PC-3 (cell line): ENCODE measurements at regions not wholly inside any gene's neighbourhood (a gene's known extent, or its start where the extent isn't known, plus 50 kb on each side); places are given as distances from the start of the nearest gene placed in this dataset.

Experiments used
- ATAC-seq: fragments of 200-7000 bp; cut with Tn5 transposase; 2 replicates; pipeline ENCODE4 v1.9.1; 2020; ENCODE audit warnings: mild to moderate bottlenecking, moderate library complexity
- BruUV-seq: library from RNA; stranded (reverse); fragments of 400-500 nt; replicated peaks from 2 replicates; lab custom pipeline; 2021; lab: Mats Ljungman, UMichigan
- CTCF ChIA-PET: fragments of 300-600 bp; sonication (Branson Sonifier 250); formaldehyde crosslinking; loops from one replicate; lab custom pipeline; 2022; ENCODE audit warnings: antibody characterized with exemption; lab: Charles Lee
- POLR2A ChIA-PET: fragments of 300-600 bp; sonication (Branson Sonifier 250); formaldehyde crosslinking; loops from one replicate; lab custom pipeline; 2022; ENCODE audit warnings: antibody characterized with exemption; ENCODE audit not compliant: unreplicated experiment; lab: Charles Lee
- DNase-seq: peaks from one replicate; pipeline ENCODE4 v3.0.0-alpha.2; 2015
- H2AFZ ChIP-seq: fragments of 300-600 bp; sonication (generic); 2 replicates; pipeline ENCODE4 v1.6.0; 2016; ENCODE audit warnings: antibody characterized with exemption, low read length
- H3F3A ChIP-seq: fragments of 300-600 bp; sonication (generic); one replicate; pipeline ENCODE4 v1.6.0; 2017; ENCODE audit warnings: antibody characterized with exemption, low read length, control low read depth, mild to moderate bottlenecking; ENCODE audit not compliant: unreplicated experiment
- H3K27ac ChIP-seq: fragments of 300-600 bp; sonication (generic); 2 replicates; pipeline ENCODE4 v1.5.1; 2016; ENCODE audit warnings: mild to moderate bottlenecking, low read length
- H3K27me3 ChIP-seq: fragments of 300-600 bp; sonication (generic); 2 replicates; pipeline ENCODE4 v1.6.1; 2016; ENCODE audit warnings: low read length, mixed read lengths
- H3K36me3 ChIP-seq: fragments of 300-600 bp; sonication (generic); 2 replicates; pipeline ENCODE4 v1.6.1; 2016; ENCODE audit warnings: low read depth, mixed run types, low read length, mixed read lengths
- H3K4me1 ChIP-seq: fragments of 300-600 bp; sonication (generic); 2 replicates; pipeline ENCODE4 v1.5.1; 2016; ENCODE audit warnings: low read length; ENCODE audit not compliant: insufficient read depth
- H3K4me2 ChIP-seq: fragments of 300-600 bp; sonication (generic); 2 replicates; pipeline ENCODE4 v1.6.0; 2016; ENCODE audit warnings: low read length
- H3K4me3 ChIP-seq: fragments of 300-600 bp; sonication (generic); 2 replicates; pipeline ENCODE4 v1.5.1; 2016; ENCODE audit warnings: mild to moderate bottlenecking, low read length, mixed read lengths
- H3K79me2 ChIP-seq: fragments of 300-600 bp; sonication (generic); 2 replicates; pipeline ENCODE4 v1.6.1; 2017; ENCODE audit warnings: low read length, mixed read lengths
- H3K9ac ChIP-seq: fragments of 300-600 bp; sonication (generic); 2 replicates; pipeline ENCODE4 v1.6.0; 2016; ENCODE audit warnings: mild to moderate bottlenecking, low read length
- H3K9me2 ChIP-seq: fragments of 300-600 bp; sonication (generic); replicated peaks from 2 replicates; pipeline ENCODE4 v1.6.1; 2016; ENCODE audit warnings: mixed run types, low read length, mixed read lengths
- H3K9me3 ChIP-seq: fragments of 300-600 bp; sonication (generic); 2 replicates; pipeline ENCODE4 v1.6.1; 2016; ENCODE audit warnings: low read length, mixed read lengths
- H4K20me1 ChIP-seq: fragments of 300-600 bp; sonication (generic); 2 replicates; pipeline ENCODE4 v1.6.1; 2016; ENCODE audit warnings: low read length, mixed read lengths
- CTCF ChIP-seq: fragments of 300-600 bp; sonication (generic); conservative IDR thresholded peaks from 2 replicates; pipeline ENCODE4 v1.5.1; 2017; ENCODE audit warnings: antibody characterized with exemption, low read depth, mild to moderate bottlenecking, low read length
- EZH2 ChIP-seq: fragments of 300-600 bp; sonication (generic); IDR thresholded peaks from one replicate; pipeline ENCODE4 v1.6.1; 2017; ENCODE audit warnings: antibody characterized with exemption, mild to moderate bottlenecking, low read length; ENCODE audit not compliant: unreplicated experiment
- EZH2phosphoT487 ChIP-seq: fragments of 300-600 bp; sonication (generic); IDR thresholded peaks from 2 replicates; pipeline ENCODE4 v1.6.1; 2018; ENCODE audit warnings: mild to moderate bottlenecking, antibody characterized with exemption, low read length, borderline replicate concordance
- intact Hi-C: fragments of 100-400 bp; cut with micrococcal nuclease; formaldehyde crosslinking; loops from 2 replicates; pipeline ENCODE4 v1.9.0; 2023

- H2AFZ ChIP-seq = no peak overlapping the region
- no peaks in the 10 kb centered on the region for H3K9me3 ChIP-seq
- POLR2A ChIA-PET = no interaction called here
- no peaks in the 10 kb centered on the region for H3F3A ChIP-seq
- no peak for ATAC-seq
- no peak for TF ChIP-seq EZH2phosphoT487
- no peak for TF ChIP-seq EZH2
- TF ChIP-seq CTCF = no peak
- H3K79me2 ChIP-seq = no peaks in the 10 kb centered on the region
- no peak overlapping the region for H3K4me3 ChIP-seq
- H3K4me1 ChIP-seq = peaks cover 16% of the 10 kb centered on the region
- no peaks in the 10 kb centered on the region for H3K36me3 ChIP-seq
- CTCF ChIA-PET = no interaction called here
- DNase-seq = no peak
- no peak overlapping the region for H3K4me2 ChIP-seq
- intact Hi-C loops = no loop called here
- BruUV-seq = no TSS peak
- H3K9me2 ChIP-seq = no peaks in the 10 kb centered on the region
- no peaks in the 10 kb centered on the region for H3K27me3 ChIP-seq
- H4K20me1 ChIP-seq = no peaks in the 10 kb centered on the region
- no peak overlapping the region for H3K27ac ChIP-seq
- no peak overlapping the region for H3K9ac ChIP-seq
Measured at GRCh38 chr1:81712425-81712824, 88.3 kb upstream of the ADGRL2 start.

- Histone ChIP-seq H3K4me1 (peaks cover 19% of the 10 kb centered on the region), H3K79me2 (no peaks in the 10 kb centered on the region), H3K9me2 (no peaks in the 10 kb centered on the region), H3K4me2 (no peak overlapping the region), H3F3A (no peaks in the 10 kb centered on the region), H4K20me1 (no peaks in the 10 kb centered on the region), H3K27ac (no peak overlapping the region), H3K9ac (no peak overlapping the region), H2AFZ (no peak overlapping the region), H3K36me3 (no peaks in the 10 kb centered on the region), H3K9me3 (no peaks in the 10 kb centered on the region), H3K27me3 (no peaks in the 10 kb centered on the region), H3K4me3 (no peak overlapping the region)
- intact Hi-C loops = no loop called here
- ChIA-PET CTCF (no interaction called here), POLR2A (no interaction called here)
- TF ChIP-seq EZH2phosphoT487 = no peak
- TF ChIP-seq CTCF = no peak
- TF ChIP-seq EZH2 = no peak
- no peak for DNase-seq
- ATAC-seq = no peak
- no TSS peak for BruUV-seq
Measured at GRCh38 chr1:81710857-81711256, 89.9 kb upstream of the ADGRL2 start.

DNA sequence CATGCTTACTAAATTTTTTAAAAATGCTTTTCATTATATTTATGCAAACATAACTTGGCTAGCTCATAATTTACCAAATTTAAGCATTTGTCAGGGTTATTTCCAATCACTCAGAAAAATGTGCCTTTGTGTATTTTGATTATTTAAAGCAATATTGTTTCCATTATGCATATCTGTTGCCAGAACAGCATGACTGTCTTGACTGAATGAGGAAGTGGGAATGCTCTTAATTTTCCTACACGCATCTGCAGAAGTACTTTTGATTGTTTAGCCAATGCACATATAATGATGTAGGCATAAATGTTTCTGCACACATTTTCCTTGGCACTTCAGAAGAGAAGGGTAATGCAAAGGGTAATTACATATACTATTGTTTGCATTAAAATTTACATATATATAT lies 92.5 kb upstream of the ADGRL2 start:
- BruUV-seq = no TSS peak
- Histone ChIP-seq H3K36me3 (no peaks in the 10 kb centered on the region), H3K9ac (no peak overlapping the region), H3K27ac (no peak overlapping the region), H2AFZ (no peak overlapping the region), H3K9me3 (no peaks in the 10 kb centered on the region), H3K9me2 (no peaks in the 10 kb centered on the region), H4K20me1 (no peaks in the 10 kb centered on the region), H3F3A (peaks cover 9% of the 10 kb centered on the region), H3K4me1 (peaks cover 36% of the 10 kb centered on the region), H3K4me2 (no peak overlapping the region), H3K79me2 (no peaks in the 10 kb centered on the region), H3K27me3 (no peaks in the 10 kb centered on the region), H3K4me3 (no peak overlapping the region)
- intact Hi-C loops = no loop called here
- no peak for ATAC-seq
- TF ChIP-seq EZH2phosphoT487 (no peak), EZH2 (no peak), CTCF (no peak)
- ChIA-PET POLR2A (no interaction called here), CTCF (no interaction called here)
- DNase-seq = no peak
